SK-N-MC (cell line): ENCODE measurements at regions not wholly inside any gene's neighbourhood (a gene's known extent, or its start where the extent isn't known, plus 50 kb on each side); places are given as distances from the start of the nearest gene placed in this dataset.

ENCODE experiments used
- EZH2 ChIP-seq: fragments of 200-600 bp; sonication (generic); IDR thresholded peaks from one replicate; pipeline ENCODE4 v1.6.1; 2017; ENCODE audit warnings: antibody characterized with exemption
- POLR2AphosphoS5 ChIP-seq: IDR thresholded peaks from 2 replicates; pipeline ENCODE4 v1.6.1; 2012; ENCODE audit warnings: mild to moderate bottlenecking, low read depth, low read length, borderline replicate concordance

GRCh38 chr11:92131289-92131865, 93.2 kb upstream of the FAT3 start:
- no peak for TF ChIP-seq EZH2
- TF ChIP-seq POLR2AphosphoS5 = no peak
